Neural progenitor cell (in vitro differentiated cells): ENCODE measurements at regions not wholly inside any gene's neighbourhood (a gene's known extent, or its start where the extent isn't known, plus 50 kb on each side); places are given as distances from the start of the nearest gene placed in this dataset.
A peak's percentile ranks its signal among the peaks of the same experiment; 100 is the strongest.

Source experiments
- DNase-seq: peaks from one replicate; pipeline ENCODE4 v3.0.0-alpha.2; 2016; ENCODE audit warnings: low spot score
- H2AFZ ChIP-seq: fragments of 200-600 bp; sonication (generic); replicated peaks from 2 replicates; pipeline ENCODE4 v1.6.1; 2016; ENCODE audit warnings: antibody characterized with exemption
- H3F3A ChIP-seq: fragments of 200-600 bp; sonication (generic); 2 replicates; pipeline ENCODE4 v1.6.1; 2016; ENCODE audit warnings: antibody characterized with exemption, low read depth
- H3K27ac ChIP-seq: fragments of 200-600 bp; sonication (generic); 2 replicates; pipeline ENCODE4 v1.5.1; 2016; ENCODE audit warnings: mild to moderate bottlenecking
- H3K27me3 ChIP-seq: fragments of 200-600 bp; sonication (generic); 2 replicates; pipeline ENCODE4 v1.6.1; 2016; ENCODE audit warnings: mild to moderate bottlenecking, moderate library complexity
- H3K36me3 ChIP-seq: fragments of 200-600 bp; sonication (generic); 2 replicates; pipeline ENCODE4 v1.5.1; 2016
- H3K4me1 ChIP-seq: fragments of 200-600 bp; sonication (generic); 2 replicates; pipeline ENCODE4 v1.6.1; 2016; ENCODE audit warnings: mixed run types
- H3K4me2 ChIP-seq: fragments of 200-600 bp; sonication (generic); 2 replicates; pipeline ENCODE4 v1.6.1; 2016
- H3K4me3 ChIP-seq: fragments of 200-600 bp; sonication (generic); 2 replicates; pipeline ENCODE4 v1.5.1; 2016
- H3K79me2 ChIP-seq: fragments of 200-600 bp; sonication (generic); 2 replicates; pipeline ENCODE4 v1.6.1; 2016; ENCODE audit warnings: low read depth
- H3K9ac ChIP-seq: fragments of 200-600 bp; sonication (generic); 2 replicates; pipeline ENCODE4 v1.6.1; 2016
- H3K9me3 ChIP-seq: fragments of 200-600 bp; sonication (generic); 2 replicates; pipeline ENCODE4 v1.5.1; 2016; ENCODE audit warnings: low read depth
- H4K20me1 ChIP-seq: fragments of 200-600 bp; sonication (generic); 2 replicates; pipeline ENCODE4 v1.6.1; 2016; ENCODE audit warnings: low read depth
- H3K27ac Mint-ChIP-seq: 3 replicates; pipeline ENCODE4 v1.8.0; 2021; ENCODE audit warnings: mixed read lengths
- H3K27me3 Mint-ChIP-seq: 2 replicates; pipeline ENCODE4 v1.8.0; 2022; ENCODE audit warnings: low read depth, mild to moderate bottlenecking, inconsistent platforms, moderate library complexity, mixed read lengths; ENCODE audit not compliant: insufficient read depth
- H3K36me3 Mint-ChIP-seq: 3 replicates; pipeline ENCODE4 v1.8.0; 2021; ENCODE audit warnings: mixed read lengths
- H3K4me1 Mint-ChIP-seq: 3 replicates; pipeline ENCODE4 v1.8.0; 2021; ENCODE audit warnings: mixed read lengths
- H3K4me3 Mint-ChIP-seq: 3 replicates; pipeline ENCODE4 v1.8.0; 2021; ENCODE audit warnings: mild to moderate bottlenecking, moderate library complexity, mixed read lengths
- H3K9me3 Mint-ChIP-seq: 3 replicates; pipeline ENCODE4 v1.8.0; 2020; ENCODE audit warnings: mixed read lengths
- EZH2 ChIP-seq: fragments of 200-600 bp; sonication (generic); IDR thresholded peaks from 2 replicates; pipeline ENCODE4 v1.6.1; 2017; ENCODE audit warnings: antibody characterized with exemption, mild to moderate bottlenecking, moderate library complexity
- EZH2phosphoT487 ChIP-seq: fragments of 200-600 bp; sonication (generic); IDR thresholded peaks from 2 replicates; pipeline ENCODE4 v1.6.1; 2017; ENCODE audit warnings: antibody characterized with exemption
- TF ChIP-seq, protein P1 (sequence below): fragments of 200-600 bp; sonication (generic); IDR thresholded peaks from 2 replicates; pipeline ENCODE4 v1.5.1; 2017; ENCODE audit warnings: antibody characterized with exemption, mild to moderate bottlenecking

DNA sequence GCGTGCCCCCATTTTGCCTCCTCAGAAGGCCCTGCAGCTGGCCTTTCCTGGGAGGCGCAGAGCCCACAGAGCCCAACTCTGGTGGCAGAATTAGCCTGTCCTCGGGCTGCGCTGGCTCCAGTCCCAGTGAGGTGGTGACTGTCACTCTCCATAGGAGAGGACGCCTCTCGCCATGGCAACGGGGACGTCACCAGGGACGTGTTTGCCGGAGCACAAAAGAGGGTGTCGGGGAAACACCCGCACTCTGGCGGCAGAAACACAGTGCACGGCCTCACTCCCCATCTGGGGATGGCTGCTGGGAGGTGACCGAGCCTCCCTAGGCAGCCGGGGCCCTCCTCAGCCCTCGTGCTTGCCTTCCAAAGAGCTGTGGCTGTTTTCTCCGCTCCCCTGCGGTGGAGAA, 50.2 kb upstream of the NCOR2 start:
- H3K27me3 Mint-ChIP-seq = peaks cover 11% of the 10 kb centered on the region
- no peaks in the 10 kb centered on the region for H3K9me3 Mint-ChIP-seq
- Histone ChIP-seq H3K27ac (no peak overlapping the region), H4K20me1 (no peaks in the 10 kb centered on the region), H3K9me3 (no peaks in the 10 kb centered on the region), H3K36me3 (no peaks in the 10 kb centered on the region), H3K79me2 (no peaks in the 10 kb centered on the region), H2AFZ (no peak overlapping the region), H3F3A (no peaks in the 10 kb centered on the region), H3K4me1 (peaks cover 4% of the 10 kb centered on the region), H3K9ac (no peak overlapping the region), H3K4me2 (no peak overlapping the region), H3K27me3 (no peaks in the 10 kb centered on the region), H3K4me3 (no peak overlapping the region)
- TF ChIP-seq EZH2phosphoT487 (no peak), EZH2 (no peak)
- TF ChIP-seq, protein P1, sequence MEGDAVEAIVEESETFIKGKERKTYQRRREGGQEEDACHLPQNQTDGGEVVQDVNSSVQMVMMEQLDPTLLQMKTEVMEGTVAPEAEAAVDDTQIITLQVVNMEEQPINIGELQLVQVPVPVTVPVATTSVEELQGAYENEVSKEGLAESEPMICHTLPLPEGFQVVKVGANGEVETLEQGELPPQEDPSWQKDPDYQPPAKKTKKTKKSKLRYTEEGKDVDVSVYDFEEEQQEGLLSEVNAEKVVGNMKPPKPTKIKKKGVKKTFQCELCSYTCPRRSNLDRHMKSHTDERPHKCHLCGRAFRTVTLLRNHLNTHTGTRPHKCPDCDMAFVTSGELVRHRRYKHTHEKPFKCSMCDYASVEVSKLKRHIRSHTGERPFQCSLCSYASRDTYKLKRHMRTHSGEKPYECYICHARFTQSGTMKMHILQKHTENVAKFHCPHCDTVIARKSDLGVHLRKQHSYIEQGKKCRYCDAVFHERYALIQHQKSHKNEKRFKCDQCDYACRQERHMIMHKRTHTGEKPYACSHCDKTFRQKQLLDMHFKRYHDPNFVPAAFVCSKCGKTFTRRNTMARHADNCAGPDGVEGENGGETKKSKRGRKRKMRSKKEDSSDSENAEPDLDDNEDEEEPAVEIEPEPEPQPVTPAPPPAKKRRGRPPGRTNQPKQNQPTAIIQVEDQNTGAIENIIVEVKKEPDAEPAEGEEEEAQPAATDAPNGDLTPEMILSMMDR = no peak
- DNase-seq = peak; percentile 67
- H3K36me3 Mint-ChIP-seq = no peaks in the 10 kb centered on the region
- no peak overlapping the region for H3K27ac Mint-ChIP-seq
- peaks cover 7% of the 10 kb centered on the region for H3K4me1 Mint-ChIP-seq
- no peak overlapping the region for H3K4me3 Mint-ChIP-seq
